ENCODE measurements at regions not wholly inside any gene's neighbourhood (a gene's known extent, or its start where the extent isn't known, plus 50 kb on each side); places are given as distances from the start of the nearest gene placed in this dataset.

- no peak for DNase-seq
- H3K9me3 ChIP-seq (ENCODE audit: severe bottlenecking) = peaks cover 8% of the 10 kb centered on the region
- no peak overlapping the region for H3K27ac ChIP-seq
- no peak overlapping the region for H3K4me3 ChIP-seq (ENCODE audit: low read depth, low read length)
- H3K36me3 ChIP-seq = no peaks in the 10 kb centered on the region
- no peaks in the 10 kb centered on the region for H3K27me3 ChIP-seq (ENCODE audit: insufficient read depth, low read depth, severe bottlenecking)
- no peak for TF ChIP-seq CTCF (IDR thresholded peaks at IDR 0.05; ENCODE audit: low read depth, low read length)
These were observed 546.0 kb upstream of the GRAMD2B start for GRCh38 chr5:125877248-125877647.

GRCh38 chr5:125882061-125882460 lies 541.1 kb upstream of the GRAMD2B start:
- no peak for DNase-seq
- H3K27me3 ChIP-seq (ENCODE audit: insufficient read depth, low read depth, severe bottlenecking) = no peaks in the 10 kb centered on the region
- H3K27ac ChIP-seq = no peak overlapping the region
- no peak overlapping the region for H3K4me3 ChIP-seq (ENCODE audit: low read depth, low read length)
- no peaks in the 10 kb centered on the region for H3K36me3 ChIP-seq
- no peak for TF ChIP-seq CTCF (IDR thresholded peaks at IDR 0.05; ENCODE audit: low read depth, low read length)
- no peaks in the 10 kb centered on the region for H3K9me3 ChIP-seq (ENCODE audit: severe bottlenecking)

GRCh38 chr5:125883223-125883622 lies 540.0 kb upstream of the GRAMD2B start:
- no peaks in the 10 kb centered on the region for H3K27me3 ChIP-seq (ENCODE audit: insufficient read depth, low read depth, severe bottlenecking)
- H3K27ac ChIP-seq = no peak overlapping the region
- no peak for TF ChIP-seq CTCF (IDR thresholded peaks at IDR 0.05; ENCODE audit: low read depth, low read length)
- no peak for DNase-seq
- no peaks in the 10 kb centered on the region for H3K36me3 ChIP-seq
- no peaks in the 10 kb centered on the region for H3K9me3 ChIP-seq (ENCODE audit: severe bottlenecking)
- H3K4me3 ChIP-seq (ENCODE audit: low read depth, low read length) = no peak overlapping the region

- no peaks in the 10 kb centered on the region for H3K36me3 ChIP-seq
- DNase-seq = no peak
- no peak overlapping the region for H3K4me3 ChIP-seq (ENCODE audit: low read depth, low read length)
- H3K9me3 ChIP-seq (ENCODE audit: severe bottlenecking) = no peaks in the 10 kb centered on the region
- TF ChIP-seq CTCF (IDR thresholded peaks at IDR 0.05; ENCODE audit: low read depth, low read length) = no peak
- H3K27ac ChIP-seq = no peak overlapping the region
- H3K27me3 ChIP-seq (ENCODE audit: insufficient read depth, low read depth, severe bottlenecking) = no peaks in the 10 kb centered on the region
These were observed 534.9 kb upstream of the GRAMD2B start for GRCh38 chr5:125888358-125888757.

- Histone ChIP-seq H3K36me3 (no peaks in the 10 kb centered on the region), H3K9me3 (ENCODE audit: severe bottlenecking) (no peaks in the 10 kb centered on the region), H3K27me3 (ENCODE audit: insufficient read depth, low read depth, severe bottlenecking) (no peaks in the 10 kb centered on the region), H3K27ac (no peak overlapping the region), H3K4me3 (ENCODE audit: low read depth, low read length) (no peak overlapping the region)
- TF ChIP-seq CTCF (IDR thresholded peaks at IDR 0.05; ENCODE audit: low read depth, low read length) = no peak
- DNase-seq = no peak
These were observed 532.7 kb upstream of the GRAMD2B start for GRCh38 chr5:125890511-125890931.

GRCh38 chr5:125891061-125891725 lies 532.0 kb upstream of the GRAMD2B start:
- Histone ChIP-seq H3K9me3 (ENCODE audit: severe bottlenecking) (no peaks in the 10 kb centered on the region), H3K27ac (no peak overlapping the region), H3K4me3 (ENCODE audit: low read depth, low read length) (no peak overlapping the region), H3K36me3 (no peaks in the 10 kb centered on the region), H3K27me3 (ENCODE audit: insufficient read depth, low read depth, severe bottlenecking) (no peaks in the 10 kb centered on the region)
- no peak for TF ChIP-seq CTCF (IDR thresholded peaks at IDR 0.05; ENCODE audit: low read depth, low read length)
- no peak for DNase-seq

Data from WERI-Rb-1 (cell line).